Neural crest cell (in vitro differentiated cells): ENCODE measurements at regions not wholly inside any gene's neighbourhood (a gene's known extent, or its start where the extent isn't known, plus 50 kb on each side); places are given as distances from the start of the nearest gene placed in this dataset.

Source experiments
- DNase-seq: peaks from one replicate; pipeline ENCODE4 v3.0.0; 2021; ENCODE audit warnings: low read depth, mixed read lengths, low spot score
- H3K27ac Mint-ChIP-seq: one replicate; pipeline ENCODE4 v1.8.0; 2021; ENCODE audit warnings: mild to moderate bottlenecking, mixed read lengths; ENCODE audit not compliant: unreplicated experiment
- H3K27me3 Mint-ChIP-seq: 2 replicates; pipeline ENCODE4 v1.8.0; 2021; ENCODE audit warnings: low read depth, mild to moderate bottlenecking, mixed read lengths
- H3K36me3 Mint-ChIP-seq: 2 replicates; pipeline ENCODE4 v1.8.0; 2021; ENCODE audit warnings: low read depth, mild to moderate bottlenecking, mixed read lengths
- H3K4me1 Mint-ChIP-seq: 2 replicates; pipeline ENCODE4 v1.8.0; 2021; ENCODE audit warnings: mixed read lengths
- H3K4me3 Mint-ChIP-seq: one replicate; pipeline ENCODE4 v1.8.0; 2021; ENCODE audit warnings: mild to moderate bottlenecking, mixed read lengths
- H3K9me3 Mint-ChIP-seq: 2 replicates; pipeline ENCODE4 v1.8.0; 2021; ENCODE audit warnings: mixed read lengths
- CTCF ChIP-seq: fragments of 200-600 bp; sonication (generic); conservative IDR thresholded peaks from 2 replicates; pipeline ENCODE4 v1.5.0; 2021; ENCODE audit warnings: antibody characterized with exemption, mild to moderate bottlenecking

DNA sequence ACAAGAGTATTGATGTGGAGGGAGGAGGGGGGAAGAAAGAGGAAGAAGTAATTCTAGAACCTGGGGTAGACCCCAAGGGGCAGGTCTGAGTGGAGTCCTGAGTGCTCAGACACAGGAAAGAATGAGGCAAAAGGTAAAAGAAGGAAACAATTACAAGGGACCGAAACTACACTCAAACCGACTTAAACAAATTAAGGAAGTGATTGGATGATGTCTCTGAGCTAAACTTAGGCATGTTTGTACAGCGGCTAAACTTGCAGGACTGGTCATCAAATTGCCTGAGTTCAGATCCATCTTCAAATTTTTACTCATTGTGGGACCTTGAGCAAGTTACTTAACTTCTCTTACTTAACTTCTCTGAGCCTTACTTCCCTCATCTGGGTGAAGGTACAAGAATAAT, 86.3 kb upstream of the LRRC55 start:
- no peak overlapping the region for H3K4me3 Mint-ChIP-seq
- no peak overlapping the region for H3K27ac Mint-ChIP-seq

DNA sequence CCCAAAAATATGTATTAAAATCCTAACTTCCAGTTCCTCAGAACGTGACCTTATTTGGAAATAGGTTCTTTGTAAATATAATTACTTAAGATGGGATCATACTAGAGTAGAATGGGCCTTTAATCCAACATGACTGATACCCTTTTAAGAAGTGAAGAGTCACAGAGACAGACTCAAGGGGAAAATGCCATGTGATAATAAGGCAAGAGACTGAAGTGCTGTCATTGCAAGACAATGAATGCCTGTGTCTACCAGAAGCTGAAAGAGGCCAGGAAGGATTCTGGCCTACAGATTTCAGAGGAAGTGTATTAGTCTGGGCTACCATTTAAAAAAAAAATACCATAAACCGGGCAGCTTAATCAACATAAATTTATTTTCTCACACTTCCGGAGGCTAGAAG, 85.9 kb upstream of the LRRC55 start:
- Mint-ChIP-seq H3K4me3 (no peak overlapping the region), H3K27ac (peak overlapping the region; percentile 3), H3K9me3 (peaks cover 8% of the 10 kb centered on the region), H3K27me3 (no peaks in the 10 kb centered on the region), H3K4me1 (peaks cover 15% of the 10 kb centered on the region), H3K36me3 (no peaks in the 10 kb centered on the region)
- no peak for DNase-seq
- no peak for TF ChIP-seq CTCF

More for the DNA sequence above, 86.3 kb upstream of the LRRC55 start:
- TF ChIP-seq CTCF: no peak
- H3K36me3 Mint-ChIP-seq: no peaks in the 10 kb centered on the region
- no peaks in the 10 kb centered on the region for H3K27me3 Mint-ChIP-seq
- H3K9me3 Mint-ChIP-seq: peaks cover 8% of the 10 kb centered on the region
- no peak for DNase-seq
- peaks cover 15% of the 10 kb centered on the region for H3K4me1 Mint-ChIP-seq

GRCh38 chr11:57097149-57097548, 84.6 kb upstream of the LRRC55 start:
- TF ChIP-seq CTCF: no peak
- no peak for DNase-seq
- no peak overlapping the region for H3K27ac Mint-ChIP-seq
- H3K27me3 Mint-ChIP-seq: no peaks in the 10 kb centered on the region
- H3K36me3 Mint-ChIP-seq: no peaks in the 10 kb centered on the region
- peaks cover 8% of the 10 kb centered on the region for H3K9me3 Mint-ChIP-seq
- no peak overlapping the region for H3K4me3 Mint-ChIP-seq
- peaks cover 19% of the 10 kb centered on the region for H3K4me1 Mint-ChIP-seq

- DNase-seq: no peak
- Mint-ChIP-seq H3K27ac (no peak overlapping the region), H3K9me3 (peaks cover 5% of the 10 kb centered on the region), H3K36me3 (no peaks in the 10 kb centered on the region), H3K4me3 (no peak overlapping the region), H3K27me3 (no peaks in the 10 kb centered on the region), H3K4me1 (peaks cover 19% of the 10 kb centered on the region)
- TF ChIP-seq CTCF: no peak
Measured at GRCh38 chr11:57098191-57098590, 83.6 kb upstream of the LRRC55 start.

DNA sequence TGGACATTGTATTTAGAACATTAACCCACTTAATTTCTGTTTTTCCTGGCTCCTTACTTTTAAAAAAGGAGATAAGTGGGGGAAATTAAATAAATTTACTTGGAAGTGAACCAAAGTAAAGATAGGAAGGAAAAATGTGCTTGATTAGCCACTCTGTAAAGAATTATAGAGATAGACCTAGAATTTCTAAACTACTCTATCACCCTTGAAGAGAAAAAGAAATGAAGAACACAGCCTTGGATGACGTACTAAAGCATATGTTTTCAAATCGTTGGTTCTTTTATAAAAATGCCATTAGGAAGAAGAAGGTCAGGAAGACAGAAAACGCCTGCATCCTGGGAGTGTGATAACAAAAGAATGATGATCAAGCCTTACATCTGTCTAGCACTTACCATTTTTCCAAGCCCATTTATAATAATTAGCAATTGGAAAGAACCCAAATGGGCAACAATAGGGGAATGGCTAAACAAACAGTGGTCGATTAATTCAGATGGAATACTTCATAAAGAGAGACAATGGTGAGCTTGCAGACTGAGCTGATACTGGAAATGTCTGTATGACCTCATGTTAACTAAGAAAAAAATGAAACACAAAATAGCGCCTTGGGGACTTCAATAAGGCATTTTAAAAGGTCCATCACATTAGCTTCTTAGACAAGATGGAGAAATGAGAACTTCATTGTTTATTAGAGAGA, 81.0 kb upstream of the LRRC55 start:
- DNase-seq: no peak
- H3K27ac Mint-ChIP-seq: no peak overlapping the region
- H3K36me3 Mint-ChIP-seq: no peaks in the 10 kb centered on the region
- H3K27me3 Mint-ChIP-seq: no peaks in the 10 kb centered on the region
- peaks cover 2% of the 10 kb centered on the region for H3K9me3 Mint-ChIP-seq
- TF ChIP-seq CTCF: no peak
- no peak overlapping the region for H3K4me3 Mint-ChIP-seq
- peaks cover 9% of the 10 kb centered on the region for H3K4me1 Mint-ChIP-seq
